Natural killer cell (primary cell): ENCODE measurements at regions not wholly inside any gene's neighbourhood (a gene's known extent, or its start where the extent isn't known, plus 50 kb on each side); places are given as distances from the start of the nearest gene placed in this dataset.

Experiments
- ATAC-seq, 3 donors: fragments of 150-1000 bp in 2 of 3; fragments of 200-7000 bp in 1 of 3; cut with Tn5 transposase; 1 replicate in 1 of 3; 2 replicates in 2 of 3; pipeline ENCODE4 v1.10.0; 2021; ENCODE audit warnings: mild to moderate bottlenecking in 2 of 3, moderate library complexity in 2 of 3
- DNase-seq, 2 donors: peaks; one replicate each; pipeline versions ENCODE4 v3.0.0 to v3.0.0-alpha.2; 2013 to 2021; ENCODE audit warnings: mixed read lengths in 1 of 2
- H3K27ac ChIP-seq: one replicate; pipeline ENCODE4 v1.5.1; 2013; ENCODE audit warnings: mild to moderate bottlenecking, low read length
- H3K27me3 ChIP-seq: one replicate; pipeline ENCODE4 v1.6.1; 2013; ENCODE audit warnings: low read length; ENCODE audit not compliant: control insufficient read depth, insufficient read depth
- H3K36me3 ChIP-seq: one replicate; pipeline ENCODE4 v1.6.1; 2013; ENCODE audit warnings: low read length; ENCODE audit not compliant: control insufficient read depth, insufficient read depth
- H3K4me1 ChIP-seq: one replicate; pipeline ENCODE4 v1.6.1; 2013; ENCODE audit warnings: low read length; ENCODE audit not compliant: control insufficient read depth, insufficient read depth
- H3K4me3 ChIP-seq: one replicate; pipeline ENCODE4 v1.5.1; 2013; ENCODE audit warnings: low read length
- H3K9me3 ChIP-seq: one replicate; pipeline ENCODE4 v1.6.1; 2013; ENCODE audit warnings: low read length; ENCODE audit not compliant: control insufficient read depth, insufficient read depth
- H3K27ac Mint-ChIP-seq, 2 donors: one replicate each; pipeline ENCODE4 v1.8.0; 2022; ENCODE audit warnings: mild to moderate bottlenecking in 2 of 2, mixed read lengths in 2 of 2, moderate library complexity in 1 of 2
- H3K27me3 Mint-ChIP-seq, 2 donors: one replicate each; pipeline ENCODE4 v1.8.0; 2022; ENCODE audit warnings: low read depth in 2 of 2, mixed read lengths in 2 of 2
- H3K36me3 Mint-ChIP-seq: one replicate; pipeline ENCODE4 v1.8.0; 2022; ENCODE audit warnings: mixed read lengths
- H3K4me1 Mint-ChIP-seq, 2 donors: one replicate each; pipeline ENCODE4 v1.8.0; 2022; ENCODE audit warnings: mixed read lengths in 2 of 2
- H3K4me3 Mint-ChIP-seq: one replicate; pipeline ENCODE4 v1.8.0; 2022; ENCODE audit warnings: mild to moderate bottlenecking, moderate library complexity, mixed read lengths
- H3K9me3 Mint-ChIP-seq, 2 donors: one replicate each; pipeline ENCODE4 v1.8.0; 2022; ENCODE audit warnings: mixed read lengths in 2 of 2
- CTCF ChIP-seq: fragments of 200-600 bp; IDR thresholded peaks from one replicate; pipeline ENCODE4 v1.8.0; 2022; ENCODE audit warnings: antibody characterized with exemption
- WGBS: methylation state at CpG from one replicate; pipeline ENCODE4 v1.1.7; 2013; ENCODE audit warnings: missing lambda C conversion rate; ENCODE audit not compliant: insufficient coverage; 5-methylcytosine and 5-hydroxymethylcytosine counted together
- intact Hi-C: fragments of 100-400 bp; cut with micrococcal nuclease; formaldehyde crosslinking; loops from one replicate; pipeline ENCODE4 v1.14.2; 2022

- H3K4me3 Mint-ChIP-seq: no peak overlapping the region
- WGBS: 52% methylated on average over 3 of the region's 3 CpGs
- Histone ChIP-seq H3K36me3 (no peaks in the 10 kb centered on the region), H3K27ac (no peak overlapping the region), H3K27me3 (no peaks in the 10 kb centered on the region), H3K4me1 (no peaks in the 10 kb centered on the region), H3K4me3 (no peak overlapping the region), H3K9me3 (peaks cover 3% of the 10 kb centered on the region)
- intact Hi-C loops: no loop called here
- TF ChIP-seq CTCF: no peak
- peaks cover 2 to 3% of the 10 kb centered on the region in 2 donors for H3K9me3 Mint-ChIP-seq
- no peak overlapping the region for H3K27ac Mint-ChIP-seq
- ATAC-seq (no peak), DNase-seq (no peak)
- H3K36me3 Mint-ChIP-seq: no peaks in the 10 kb centered on the region
- H3K4me1 Mint-ChIP-seq: no peaks in the 10 kb centered on the region
- no peaks in the 10 kb centered on the region for H3K27me3 Mint-ChIP-seq
Observed at GRCh38 chr20:11585752-11586352, 331.8 kb upstream of the BTBD3 start.

- intact Hi-C loops: no loop called here
- H3K27me3 Mint-ChIP-seq: no peaks in the 10 kb centered on the region
- Histone ChIP-seq H3K4me1 (no peaks in the 10 kb centered on the region), H3K27ac (no peak overlapping the region), H3K9me3 (peaks cover 3% of the 10 kb centered on the region), H3K4me3 (no peak overlapping the region), H3K27me3 (no peaks in the 10 kb centered on the region), H3K36me3 (no peaks in the 10 kb centered on the region)
- 100% methylated on average over 2 of the region's 4 CpGs for WGBS
- no peak overlapping the region for H3K27ac Mint-ChIP-seq
- TF ChIP-seq CTCF: no peak
- H3K9me3 Mint-ChIP-seq: peaks cover 5 to 10% of the 10 kb centered on the region in 2 donors
- DNase-seq: no peak
- no peak overlapping the region for H3K4me3 Mint-ChIP-seq
- no peaks in the 10 kb centered on the region for H3K4me1 Mint-ChIP-seq
- no peaks in the 10 kb centered on the region for H3K36me3 Mint-ChIP-seq
- no peak for ATAC-seq
Observed at GRCh38 chr20:11588875-11589274, 328.8 kb upstream of the BTBD3 start.

GRCh38 chr20:11591965-11592364, 325.7 kb upstream of the BTBD3 start:
- H3K27ac ChIP-seq: no peak overlapping the region
- Mint-ChIP-seq H3K9me3 (peaks cover 7 to 14% of the 10 kb centered on the region in 2 donors), H3K36me3 (no peaks in the 10 kb centered on the region), H3K27me3 (no peaks in the 10 kb centered on the region), H3K27ac (no peak overlapping the region), H3K4me1 (no peaks in the 10 kb centered on the region), H3K4me3 (no peak overlapping the region)
- intact Hi-C loops: no loop called here
- no peaks in the 10 kb centered on the region for H3K36me3 ChIP-seq
- no peak for ATAC-seq
- no peaks in the 10 kb centered on the region for H3K27me3 ChIP-seq
- no peaks in the 10 kb centered on the region for H3K4me1 ChIP-seq
- TF ChIP-seq CTCF: no peak
- H3K9me3 ChIP-seq: peaks cover 3% of the 10 kb centered on the region
- DNase-seq: no peak
- no peak overlapping the region for H3K4me3 ChIP-seq

- Mint-ChIP-seq H3K9me3 (peaks cover 5 to 13% of the 10 kb centered on the region in 2 donors), H3K27me3 (no peaks in the 10 kb centered on the region), H3K4me1 (no peaks in the 10 kb centered on the region), H3K36me3 (no peaks in the 10 kb centered on the region), H3K4me3 (no peak overlapping the region), H3K27ac (no peak overlapping the region)
- H3K4me3 ChIP-seq: no peak overlapping the region
- no peak for TF ChIP-seq CTCF
- WGBS: 100% methylated on average over 1 of the region's 1 CpG
- ATAC-seq (no peak), DNase-seq (no peak)
- no peaks in the 10 kb centered on the region for H3K27me3 ChIP-seq
- H3K9me3 ChIP-seq: peaks cover 16% of the 10 kb centered on the region
- H3K4me1 ChIP-seq: no peaks in the 10 kb centered on the region
- intact Hi-C loops: no loop called here
- H3K27ac ChIP-seq: no peak overlapping the region
- H3K36me3 ChIP-seq: no peaks in the 10 kb centered on the region
Observed at GRCh38 chr20:11604339-11604738, 313.4 kb upstream of the BTBD3 start.
